Keratinocyte (primary cell): ENCODE measurements at regions not wholly inside any gene's neighbourhood (a gene's known extent, or its start where the extent isn't known, plus 50 kb on each side); places are given as distances from the start of the nearest gene placed in this dataset.

ENCODE experiments used
- DNase-seq: peaks from one replicate; pipeline ENCODE4 v3.0.0-alpha.2; 2011; ENCODE audit warnings: low read depth, missing footprints, low spot score
- FAIRE-seq: peaks from 2 replicates; lab custom pipeline; 2011; peaks lifted over from hg19 to GRCh38; lab: Jason Lieb, UNC
- H2AFZ ChIP-seq: 2 replicates; pipeline ENCODE4 v1.6.0; 2012; ENCODE audit warnings: low read length, control low read depth, inconsistent platforms; ENCODE audit not compliant: control insufficient read depth
- H3K27ac ChIP-seq: 2 replicates; pipeline ENCODE4 v1.5.1; 2011; ENCODE audit warnings: low read length; ENCODE audit not compliant: control insufficient read depth, insufficient read depth
- H3K27me3 ChIP-seq: 3 replicates; pipeline ENCODE4 v1.6.0; 2011; ENCODE audit warnings: low read length; ENCODE audit not compliant: control insufficient read depth, insufficient read depth; ENCODE audit errors: extremely low read depth
- H3K36me3 ChIP-seq, 2 experiments: 2 replicates in 1 of 2; 3 replicates in 1 of 2; pipeline ENCODE4 v1.5.1; 2011; ENCODE audit warnings: low read length in 2 of 2, mild to moderate bottlenecking in 1 of 2; ENCODE audit not compliant: control insufficient read depth in 2 of 2, insufficient read depth in 2 of 2; ENCODE audit errors: extremely low read depth in 1 of 2
- H3K4me1 ChIP-seq: 3 replicates; pipeline ENCODE4 v1.5.1; 2011; ENCODE audit warnings: low read length; ENCODE audit not compliant: control insufficient read depth, insufficient read depth; ENCODE audit errors: extremely low read depth
- H3K4me2 ChIP-seq: 3 replicates; pipeline ENCODE4 v1.6.0; 2011; ENCODE audit warnings: low read depth, low read length; ENCODE audit not compliant: control insufficient read depth, insufficient read depth; ENCODE audit errors: extremely low read depth
- H3K4me3 ChIP-seq, 3 experiments: fragments of 200-600 bp in 1 of 3; sonication (generic) in 1 of 3; 2 replicates in 2 of 3; 3 replicates in 1 of 3; pipeline ENCODE4 v1.5.1; 2011 to 2016; ENCODE audit warnings: low read length in 3 of 3, mild to moderate bottlenecking in 3 of 3, control low read depth in 2 of 3, inconsistent platforms in 1 of 3, low read depth in 1 of 3, mixed read lengths in 1 of 3, mixed run types in 1 of 3, moderate library complexity in 1 of 3; ENCODE audit not compliant: control insufficient read depth in 2 of 3, insufficient read depth in 2 of 3; ENCODE audit errors: extremely low read depth in 1 of 3
- H3K79me2 ChIP-seq: 2 replicates; pipeline ENCODE4 v1.6.0; 2012; ENCODE audit warnings: low read length; ENCODE audit not compliant: control insufficient read depth, insufficient read depth
- H3K9ac ChIP-seq: 3 replicates; pipeline ENCODE4 v1.6.0; 2011; ENCODE audit warnings: low read length; ENCODE audit not compliant: control insufficient read depth, insufficient read depth; ENCODE audit errors: extremely low read depth
- H3K9me1 ChIP-seq: 3 replicates; pipeline ENCODE4 v1.6.0; 2011; ENCODE audit warnings: low read length; ENCODE audit not compliant: control insufficient read depth, insufficient read depth; ENCODE audit errors: extremely low read depth
- H3K9me3 ChIP-seq: 2 replicates; pipeline ENCODE4 v1.5.1; 2012; ENCODE audit warnings: low read depth, low read length; ENCODE audit not compliant: control insufficient read depth
- H4K20me1 ChIP-seq: 3 replicates; pipeline ENCODE4 v1.6.0; 2011; ENCODE audit warnings: low read length; ENCODE audit not compliant: control insufficient read depth, insufficient read depth; ENCODE audit errors: extremely low read depth
- EZH2 ChIP-seq: IDR thresholded peaks from one replicate; pipeline ENCODE4 v1.6.1; 2012; ENCODE audit warnings: inconsistent platforms, mild to moderate bottlenecking, low read length, moderate library complexity
- dilution Hi-C: fragments of 300-500 bp; cut with MboI; formaldehyde crosslinking; loops from one replicate; pipeline ENCODE4 v1.7.0; 2020; ENCODE audit warnings: low sequenced_read_pairs; ENCODE audit not compliant: extremely low pct_ligation_motif_present
- TF ChIP-seq, protein P1 (sequence below), 3 experiments: IDR thresholded peaks in 1 of 3; conservative IDR thresholded peaks in 1 of 3; optimal IDR thresholded peaks in 1 of 3; 2 replicates in 2 of 3; 3 replicates in 1 of 3; pipeline versions ENCODE3 to v1.5.1; 2011; ENCODE audit warnings: low read length in 3 of 3, mild to moderate bottlenecking in 3 of 3, moderate library complexity in 2 of 3, control low read depth in 1 of 3, inconsistent platforms in 1 of 3; ENCODE audit not compliant: insufficient read depth in 2 of 3; ENCODE audit errors: extremely low read depth in 1 of 3

DNA sequence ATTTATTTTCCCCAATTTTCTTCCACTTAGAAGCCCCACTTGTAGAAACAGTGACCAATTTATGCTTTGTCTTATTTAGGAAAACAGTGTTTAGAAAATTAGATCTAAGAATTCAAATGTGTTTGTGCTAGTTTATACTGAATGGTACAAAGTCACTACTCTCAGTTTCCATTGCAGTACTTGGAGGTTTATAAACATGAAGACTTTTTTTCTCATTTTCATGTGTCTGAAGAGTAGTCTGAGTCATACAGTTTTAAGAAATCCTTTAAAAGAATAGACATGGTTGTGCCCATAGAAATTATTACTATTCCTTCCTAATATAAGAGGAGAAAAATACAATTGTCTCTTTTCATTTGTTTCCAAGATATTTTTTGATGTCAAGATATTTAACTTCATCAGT, 458.7 kb downstream of the NAF1 start:
- Histone ChIP-seq H3K9me1 (no peaks in the 10 kb centered on the region), H2AFZ (no peak overlapping the region), H4K20me1 (no peaks in the 10 kb centered on the region), H3K4me1 (no peaks in the 10 kb centered on the region), H3K27me3 (no peaks in the 10 kb centered on the region), H3K9ac (no peak overlapping the region), H3K79me2 (no peaks in the 10 kb centered on the region), H3K9me3 (no peaks in the 10 kb centered on the region), H3K4me2 (no peak overlapping the region), H3K36me3 (no peaks in the 10 kb centered on the region), H3K4me3 (no peak overlapping the region), H3K27ac (no peak overlapping the region)
- FAIRE-seq (no peak), DNase-seq (no peak)
- dilution Hi-C loops, result loop anchor here (5.0 kb wide), 1 partner anchor 34 kb away; no protein-coding TSS in a partner anchor
- TF ChIP-seq EZH2, result no peak
- TF ChIP-seq, protein P1, sequence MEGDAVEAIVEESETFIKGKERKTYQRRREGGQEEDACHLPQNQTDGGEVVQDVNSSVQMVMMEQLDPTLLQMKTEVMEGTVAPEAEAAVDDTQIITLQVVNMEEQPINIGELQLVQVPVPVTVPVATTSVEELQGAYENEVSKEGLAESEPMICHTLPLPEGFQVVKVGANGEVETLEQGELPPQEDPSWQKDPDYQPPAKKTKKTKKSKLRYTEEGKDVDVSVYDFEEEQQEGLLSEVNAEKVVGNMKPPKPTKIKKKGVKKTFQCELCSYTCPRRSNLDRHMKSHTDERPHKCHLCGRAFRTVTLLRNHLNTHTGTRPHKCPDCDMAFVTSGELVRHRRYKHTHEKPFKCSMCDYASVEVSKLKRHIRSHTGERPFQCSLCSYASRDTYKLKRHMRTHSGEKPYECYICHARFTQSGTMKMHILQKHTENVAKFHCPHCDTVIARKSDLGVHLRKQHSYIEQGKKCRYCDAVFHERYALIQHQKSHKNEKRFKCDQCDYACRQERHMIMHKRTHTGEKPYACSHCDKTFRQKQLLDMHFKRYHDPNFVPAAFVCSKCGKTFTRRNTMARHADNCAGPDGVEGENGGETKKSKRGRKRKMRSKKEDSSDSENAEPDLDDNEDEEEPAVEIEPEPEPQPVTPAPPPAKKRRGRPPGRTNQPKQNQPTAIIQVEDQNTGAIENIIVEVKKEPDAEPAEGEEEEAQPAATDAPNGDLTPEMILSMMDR (optimal IDR thresholded peaks at IDR 0.05 in 1 of 3, IDR thresholded peaks at IDR 0.05 in 1 of 3, conservative IDR thresholded peaks at IDR 0.05 in 1 of 3; ENCODE audit: extremely low read depth in 1 of 3, insufficient read depth in 2 of 3, low read length in 3 of 3), result no peak

DNA sequence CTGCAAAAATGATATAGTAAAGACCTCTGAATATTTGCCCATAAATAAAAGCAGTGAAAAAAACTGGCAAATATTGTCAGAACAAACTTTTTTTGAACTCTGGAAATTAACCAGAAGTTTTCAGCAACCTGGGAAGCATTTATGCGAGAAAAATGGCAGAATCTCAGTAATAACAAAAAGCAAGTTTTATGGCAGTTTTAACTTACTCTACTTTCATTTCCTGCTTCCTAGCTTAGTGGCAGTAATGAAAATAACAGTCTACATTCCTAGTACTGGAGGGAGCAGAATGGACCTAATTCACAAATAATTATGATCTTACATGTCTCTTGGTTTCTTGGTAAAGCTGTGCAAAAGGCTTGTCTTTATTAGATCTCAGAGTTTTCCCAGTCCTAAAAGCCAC, 460.1 kb downstream of the NAF1 start:
- H3K9ac ChIP-seq, result no peak overlapping the region
- TF ChIP-seq EZH2, result no peak
- TF ChIP-seq, protein P1 (optimal IDR thresholded peaks at IDR 0.05 in 1 of 3, IDR thresholded peaks at IDR 0.05 in 1 of 3, conservative IDR thresholded peaks at IDR 0.05 in 1 of 3; ENCODE audit: extremely low read depth in 1 of 3, insufficient read depth in 2 of 3, low read length in 3 of 3), result no peak
- DNase-seq (no peak), FAIRE-seq (no peak)
- dilution Hi-C loops, result loop anchor here (5.0 kb wide), 1 partner anchor 36 kb away; no protein-coding TSS in a partner anchor
- no peaks in the 10 kb centered on the region for H3K27me3 ChIP-seq
- H3K4me2 ChIP-seq, result no peak overlapping the region
- H3K9me1 ChIP-seq, result no peaks in the 10 kb centered on the region
- no peaks in the 10 kb centered on the region for H3K9me3 ChIP-seq
- H4K20me1 ChIP-seq, result no peaks in the 10 kb centered on the region
- no peaks in the 10 kb centered on the region for H3K4me1 ChIP-seq
- H2AFZ ChIP-seq, result no peak overlapping the region
- no peak overlapping the region for H3K27ac ChIP-seq
- H3K36me3 ChIP-seq, result no peaks in the 10 kb centered on the region
- no peaks in the 10 kb centered on the region for H3K79me2 ChIP-seq
- H3K4me3 ChIP-seq, result no peak overlapping the region
